GM12873 (cell line): ENCODE measurements at regions not wholly inside any gene's neighbourhood (a gene's known extent, or its start where the extent isn't known, plus 50 kb on each side); places are given as distances from the start of the nearest gene placed in this dataset.

Experiments used
- TF ChIP-seq, protein P1 (sequence below): IDR thresholded peaks from 2 replicates; pipeline ENCODE4 v1.5.1; 2012; ENCODE audit warnings: low read depth, mild to moderate bottlenecking, moderate library complexity, low read length, control low read depth; ENCODE audit not compliant: insufficient read depth; ENCODE audit errors: missing control alignments

DNA sequence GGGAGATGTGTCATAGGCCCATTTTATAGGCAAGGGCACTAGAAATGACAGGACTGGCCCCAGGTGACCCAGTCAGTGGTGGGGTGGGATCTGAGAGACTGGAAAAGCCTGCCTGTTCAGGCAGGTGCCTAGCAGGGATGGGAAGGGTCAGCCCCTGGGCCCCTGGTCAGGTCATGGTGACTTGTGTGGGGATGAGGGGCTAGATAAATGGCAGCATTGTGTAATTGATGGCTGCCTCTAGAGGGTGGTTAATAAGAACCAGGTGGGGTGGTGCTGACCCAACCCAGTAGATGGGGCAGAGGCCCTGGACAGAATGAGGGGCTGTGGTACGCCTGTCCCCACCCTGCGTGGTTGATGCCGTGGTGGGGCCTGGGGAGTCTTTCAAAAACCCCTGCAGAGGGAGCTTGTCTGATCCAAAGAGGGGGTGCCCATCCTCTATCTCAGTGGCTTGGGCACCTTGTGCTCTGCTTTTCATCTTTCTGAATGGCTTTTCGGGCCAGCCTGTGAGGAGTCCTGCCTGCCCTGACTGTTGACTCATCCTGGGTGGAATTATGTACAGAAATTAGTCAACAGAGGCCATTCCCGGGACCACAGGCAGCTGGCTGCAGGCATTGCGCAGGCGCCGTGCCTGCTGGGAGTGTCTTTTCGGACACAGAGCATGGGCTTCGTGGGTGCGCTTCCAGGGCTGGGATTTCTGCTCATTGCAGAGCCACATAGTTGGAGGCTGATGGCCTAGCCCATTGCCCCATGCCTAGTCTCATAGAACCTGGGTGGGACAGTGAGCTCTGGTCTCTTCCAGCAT, 93.6 kb upstream of the PITX1 start:
- TF ChIP-seq, protein P1, sequence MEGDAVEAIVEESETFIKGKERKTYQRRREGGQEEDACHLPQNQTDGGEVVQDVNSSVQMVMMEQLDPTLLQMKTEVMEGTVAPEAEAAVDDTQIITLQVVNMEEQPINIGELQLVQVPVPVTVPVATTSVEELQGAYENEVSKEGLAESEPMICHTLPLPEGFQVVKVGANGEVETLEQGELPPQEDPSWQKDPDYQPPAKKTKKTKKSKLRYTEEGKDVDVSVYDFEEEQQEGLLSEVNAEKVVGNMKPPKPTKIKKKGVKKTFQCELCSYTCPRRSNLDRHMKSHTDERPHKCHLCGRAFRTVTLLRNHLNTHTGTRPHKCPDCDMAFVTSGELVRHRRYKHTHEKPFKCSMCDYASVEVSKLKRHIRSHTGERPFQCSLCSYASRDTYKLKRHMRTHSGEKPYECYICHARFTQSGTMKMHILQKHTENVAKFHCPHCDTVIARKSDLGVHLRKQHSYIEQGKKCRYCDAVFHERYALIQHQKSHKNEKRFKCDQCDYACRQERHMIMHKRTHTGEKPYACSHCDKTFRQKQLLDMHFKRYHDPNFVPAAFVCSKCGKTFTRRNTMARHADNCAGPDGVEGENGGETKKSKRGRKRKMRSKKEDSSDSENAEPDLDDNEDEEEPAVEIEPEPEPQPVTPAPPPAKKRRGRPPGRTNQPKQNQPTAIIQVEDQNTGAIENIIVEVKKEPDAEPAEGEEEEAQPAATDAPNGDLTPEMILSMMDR: no peak

- TF ChIP-seq, protein P1: no peak
Measured at GRCh38 chr5:135126688-135127438, 92.8 kb upstream of the PITX1 start.

- TF ChIP-seq, protein P1: no peak
Measured at GRCh38 chr5:135124724-135125123, 90.7 kb upstream of the PITX1 start.

DNA sequence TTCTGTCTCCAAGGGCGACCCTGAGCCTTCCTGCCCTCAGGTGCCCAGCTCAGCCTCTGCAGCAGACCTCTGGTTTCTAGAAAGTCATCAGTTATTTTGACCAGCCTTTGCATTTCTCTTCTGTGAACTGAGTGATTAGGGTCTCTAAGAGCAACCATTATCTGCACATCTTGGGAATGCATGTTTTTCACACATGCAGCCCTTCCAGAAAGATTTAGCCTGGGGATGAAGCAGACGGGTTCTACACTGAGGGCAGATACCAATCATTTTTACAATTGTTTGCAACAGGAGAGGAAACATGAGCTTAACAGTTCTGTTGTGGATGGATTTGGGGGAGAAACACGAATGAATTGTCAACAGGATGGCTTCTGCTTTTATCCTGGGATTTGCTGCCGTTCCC, 90.1 kb upstream of the PITX1 start:
- TF ChIP-seq, protein P1: no peak

DNA sequence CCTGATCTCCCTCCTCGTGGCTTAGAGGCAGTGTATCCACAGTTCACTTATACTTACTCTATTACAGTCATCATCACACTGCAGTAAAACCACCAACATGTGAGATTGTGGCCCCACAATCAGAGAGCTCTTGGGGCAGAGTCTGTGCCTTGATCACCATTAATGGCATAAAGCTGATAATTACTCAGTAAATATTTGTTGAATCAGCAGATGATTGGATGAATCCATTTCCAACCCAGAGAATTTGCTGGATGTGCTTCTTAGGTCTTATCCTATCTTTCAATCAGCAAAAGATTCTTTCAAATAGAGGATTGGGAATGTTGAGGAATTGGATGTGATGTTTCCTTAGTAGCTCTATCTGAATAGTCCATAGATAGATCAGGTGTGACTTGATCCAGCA, 88.8 kb upstream of the PITX1 start:
- TF ChIP-seq, protein P1: no peak

- TF ChIP-seq, protein P1: no peak
Measured at GRCh38 chr5:135120951-135121350, 86.9 kb upstream of the PITX1 start.

DNA sequence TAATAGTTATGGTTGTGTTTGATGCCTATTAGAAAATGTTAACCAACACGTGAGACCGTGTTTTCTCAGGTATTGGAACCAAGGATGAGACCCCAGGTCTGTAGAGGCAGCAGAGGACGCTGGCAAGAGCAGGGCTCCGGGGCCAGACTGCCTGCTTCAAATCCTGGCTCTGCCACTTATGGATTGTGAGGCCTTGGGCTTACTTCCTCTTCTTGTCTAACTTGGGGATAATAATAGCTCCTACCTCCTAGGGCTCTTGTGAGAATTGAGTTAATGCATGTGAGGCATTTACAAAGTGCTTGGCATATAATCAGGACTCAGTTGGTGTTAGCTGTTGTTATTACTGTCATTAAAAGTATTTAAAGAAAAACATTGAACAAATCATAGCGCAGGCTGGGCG, 85.5 kb upstream of the PITX1 start:
- TF ChIP-seq, protein P1: no peak
